GM21786 (cell line): ENCODE measurements at regions not wholly inside any gene's neighbourhood (a gene's known extent, or its start where the extent isn't known, plus 50 kb on each side); places are given as distances from the start of the nearest gene placed in this dataset.
"Not testable (repeated sequence)": the region's sequence is repeated elsewhere in the genome, so short reads cannot be mapped to it uniquely, and the experiment has no call there.

Experiments
- ATAC-seq: cut with Tn5 transposase; IDR thresholded peaks from one replicate; pipeline ENCODE4 v1.9.1; 2021; ENCODE audit not compliant: unreplicated experiment

DNA sequence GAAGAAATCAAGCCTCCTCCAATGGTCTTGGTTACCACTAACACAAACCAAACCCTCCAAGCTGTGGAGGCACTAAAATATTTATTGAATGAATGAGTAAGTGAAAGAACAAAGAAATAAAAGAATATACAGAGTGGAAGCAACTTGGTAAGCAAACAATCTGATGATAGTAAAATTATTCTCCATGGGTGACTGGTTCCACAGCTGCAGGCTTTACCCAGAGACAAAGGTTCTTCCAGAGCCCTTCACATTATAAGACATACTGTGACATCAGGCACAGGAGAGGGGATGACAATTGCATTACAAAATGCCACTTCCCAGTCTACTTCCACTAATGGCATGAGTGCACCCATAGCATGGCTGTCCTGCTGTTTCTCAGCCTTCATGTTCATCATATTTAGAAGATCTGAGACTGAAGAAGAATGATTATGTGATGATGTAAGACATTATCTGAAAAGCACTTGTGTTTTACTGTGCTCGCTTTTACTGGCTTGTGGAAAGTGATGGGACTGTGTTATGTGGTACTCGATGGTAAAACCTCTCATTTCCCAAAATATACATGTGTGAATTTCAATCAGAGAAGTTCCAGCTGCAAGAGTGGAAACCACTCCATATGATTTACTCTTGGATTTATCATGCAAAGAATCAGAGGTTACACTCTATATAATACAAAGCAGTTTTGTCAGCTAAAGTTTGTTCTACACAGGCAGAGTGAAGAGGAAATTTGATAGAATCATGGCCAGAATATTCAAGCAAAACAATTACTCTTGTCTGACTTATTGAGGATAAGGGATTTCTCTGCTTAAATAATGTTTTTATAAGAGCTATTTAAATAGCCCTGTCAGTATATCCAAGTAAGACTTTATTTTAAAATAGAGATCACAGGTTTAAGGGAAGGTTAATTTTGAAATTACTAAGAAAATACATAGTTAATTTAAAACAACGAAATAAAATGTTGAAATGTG is 220.2 kb upstream of the NBEA start:
- no peak for ATAC-seq

- ATAC-seq: no peak
These were observed 219.1 kb upstream of the NBEA start for GRCh38 chr13:34722922-34723321.

DNA sequence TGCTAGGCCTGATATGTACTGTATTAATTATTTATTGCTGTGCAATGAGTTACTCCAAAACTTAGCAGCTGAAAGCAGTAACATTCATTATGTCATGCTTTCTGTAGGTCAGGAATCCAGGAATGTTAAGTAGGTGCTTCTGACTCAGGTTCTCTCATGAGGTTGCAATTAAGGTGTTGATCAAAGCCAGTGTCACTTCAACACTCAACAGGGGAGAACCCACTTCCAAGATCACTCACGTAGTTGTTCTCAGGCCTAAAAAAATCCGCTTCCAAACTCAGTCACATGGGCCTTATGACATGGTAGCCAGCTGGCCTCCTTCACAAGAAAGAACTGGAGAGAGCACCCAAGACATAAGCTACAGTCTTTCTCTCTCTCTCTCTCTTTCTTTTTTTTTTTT is 211.1 kb upstream of the NBEA start:
- no peak for ATAC-seq

DNA sequence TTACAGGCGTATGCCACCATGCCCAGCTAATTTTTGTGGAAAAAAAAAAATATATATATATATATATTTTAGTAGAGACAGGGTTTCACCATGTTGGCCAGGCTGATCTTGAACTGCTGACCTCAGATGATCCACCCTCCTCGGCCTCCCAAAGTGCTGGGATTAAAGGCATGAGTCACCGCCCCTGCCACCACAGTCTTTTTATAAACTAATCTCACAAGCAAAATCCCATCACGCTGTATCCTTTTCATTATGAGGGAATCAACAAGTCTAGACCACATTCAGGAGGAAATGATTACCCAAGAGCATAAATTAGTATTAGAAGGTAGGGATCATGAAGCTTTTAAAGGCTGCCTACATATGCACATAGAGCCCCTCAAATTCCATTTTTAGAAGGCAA is 210.6 kb upstream of the NBEA start:
- no peak for ATAC-seq

DNA sequence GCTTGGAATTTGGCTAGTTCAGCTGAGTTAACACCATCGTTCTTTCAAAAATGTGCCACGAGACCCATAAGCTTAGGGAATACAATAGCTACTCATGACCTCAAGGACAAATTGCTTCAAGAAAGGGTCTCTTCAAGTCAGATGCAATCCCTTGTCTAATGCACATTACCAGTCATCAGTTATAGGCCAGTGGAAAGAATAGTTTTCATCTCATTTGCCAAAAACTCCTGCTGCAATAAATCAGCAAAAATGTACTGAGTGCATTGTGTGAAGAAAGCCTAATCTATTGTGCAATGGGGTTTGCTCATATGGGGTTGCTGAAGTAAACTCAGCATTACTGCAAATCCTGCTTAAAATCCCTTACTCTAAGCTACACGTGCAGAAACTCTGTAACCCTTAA is 208.3 kb upstream of the NBEA start:
- no peak for ATAC-seq

- no peak for ATAC-seq
These were observed 207.1 kb upstream of the NBEA start for GRCh38 chr13:34734932-34735331.

GRCh38 chr13:34738254-34738992 is 203.6 kb upstream of the NBEA start:
- no peak for ATAC-seq

DNA sequence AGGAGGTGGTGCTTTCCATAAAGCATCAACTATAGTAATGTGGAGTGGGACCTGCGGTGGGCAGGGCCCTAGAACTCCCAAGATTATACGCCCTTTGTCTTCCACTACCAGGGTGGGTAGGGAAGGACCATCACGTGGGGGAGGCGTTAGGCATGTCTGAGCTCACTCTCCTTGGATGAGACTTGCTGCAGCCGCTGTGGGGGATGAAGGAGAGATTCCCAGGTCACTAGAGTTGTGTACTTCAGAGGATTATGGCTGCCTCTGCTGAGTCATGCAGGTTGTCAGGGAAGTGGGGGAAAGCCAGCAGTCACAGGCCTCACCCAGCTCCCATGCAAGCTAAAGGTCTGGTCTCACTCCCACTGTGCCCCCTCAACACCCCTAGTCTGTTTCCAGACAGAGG is 195.0 kb upstream of the NBEA start:
- not testable (repeated sequence) for ATAC-seq

- no peak for ATAC-seq
These were observed 194.6 kb upstream of the NBEA start for GRCh38 chr13:34747507-34747906.

DNA sequence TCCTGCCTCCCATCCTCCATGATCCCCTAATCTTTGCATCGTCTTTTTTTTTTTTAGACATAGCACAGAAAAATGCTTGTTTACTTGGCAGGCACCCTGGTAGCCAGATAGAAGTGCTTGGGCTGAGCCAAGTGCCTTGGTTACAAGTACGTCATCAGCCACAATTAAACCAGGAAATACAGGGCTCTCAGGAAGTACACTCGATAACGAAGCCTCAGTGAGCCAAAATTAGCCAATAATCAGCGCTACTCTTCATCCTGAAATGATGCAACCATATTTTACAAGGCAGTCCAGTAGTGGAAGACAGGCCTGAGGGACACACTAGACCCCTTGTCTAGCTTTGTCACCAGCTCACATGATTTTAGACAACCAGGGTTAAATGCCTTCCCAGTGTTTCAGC is 194.0 kb upstream of the NBEA start:
- peak; percentile 37 for ATAC-seq

DNA sequence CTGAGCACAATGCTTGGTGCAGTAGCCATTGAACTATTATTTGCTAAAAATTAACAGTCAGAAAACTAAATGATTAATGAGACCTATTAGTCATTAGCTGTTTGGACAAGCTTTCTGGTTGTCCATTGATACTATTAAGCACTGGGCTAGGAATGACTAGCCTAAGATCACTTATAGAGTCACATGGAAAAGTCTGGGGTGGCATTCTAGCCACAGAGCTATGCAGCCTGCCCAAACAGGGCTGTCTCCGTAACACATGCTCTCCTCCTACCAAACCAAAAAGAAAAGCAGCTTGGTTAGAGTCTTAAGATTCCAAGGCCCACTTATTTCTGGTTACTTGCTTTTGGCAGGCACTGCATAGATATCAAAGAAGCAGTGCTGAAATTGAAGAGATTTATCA is 193.5 kb upstream of the NBEA start:
- ATAC-seq: no peak

DNA sequence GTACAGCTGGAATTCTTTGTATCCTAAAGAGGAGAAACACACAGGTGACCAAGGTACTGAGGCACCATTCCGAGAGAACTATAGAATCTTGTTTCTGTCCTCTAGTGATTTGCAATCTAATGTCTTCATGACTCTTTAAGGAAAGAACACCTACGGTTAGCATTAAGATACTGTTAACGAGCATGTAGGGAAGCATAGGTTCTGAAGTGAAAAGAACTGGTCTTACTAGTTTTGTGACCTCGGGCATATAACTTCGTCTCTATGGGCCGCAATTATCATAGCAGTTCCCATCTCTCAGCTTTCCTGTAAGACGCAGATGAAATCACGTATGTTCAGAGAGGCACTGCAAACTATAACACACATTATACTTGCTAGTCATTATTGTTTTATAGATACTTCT is 193.0 kb upstream of the NBEA start:
- ATAC-seq: no peak

DNA sequence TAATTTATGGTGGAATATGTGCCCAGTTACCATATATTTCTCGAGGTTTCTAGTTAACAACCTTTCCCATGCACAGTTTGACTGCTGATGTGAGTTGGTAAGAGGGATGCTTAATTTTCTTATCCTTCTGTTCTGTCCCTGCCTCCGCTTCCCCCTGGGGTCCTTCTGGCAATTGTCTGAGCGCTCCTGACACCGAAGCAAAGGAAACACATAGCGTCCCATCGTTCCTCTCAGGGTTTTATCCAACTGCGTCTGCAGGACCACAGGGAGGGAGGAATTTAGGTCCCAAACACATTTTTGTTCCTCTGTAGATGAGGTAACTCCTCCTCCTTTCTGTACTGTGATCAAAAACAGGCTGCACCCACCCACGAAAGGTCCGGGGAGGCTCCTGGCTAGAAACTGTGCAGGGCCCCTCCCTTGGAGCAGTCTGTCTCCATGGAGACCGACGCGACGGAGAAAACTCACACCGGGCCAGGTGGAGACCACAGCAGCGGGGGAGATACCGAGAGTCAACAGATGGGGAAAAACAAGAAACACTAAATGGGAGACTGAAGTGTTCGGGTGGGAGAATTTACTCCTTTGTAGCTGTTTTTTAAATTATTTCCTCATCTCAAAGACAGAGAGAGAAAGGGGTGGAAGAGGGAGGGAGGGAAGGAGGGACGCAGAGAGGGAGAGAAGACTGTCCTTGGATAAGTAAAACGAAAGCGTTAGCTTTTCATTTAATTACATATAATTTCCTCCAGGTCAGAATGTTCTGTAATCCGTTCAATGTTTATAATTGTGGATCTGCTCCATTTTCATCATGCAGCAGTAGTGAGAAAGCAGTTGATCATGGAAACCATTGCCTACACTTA is 191.8 kb upstream of the NBEA start:
- peak; percentile 54 for ATAC-seq

- ATAC-seq: no peak
These were observed 191.0 kb upstream of the NBEA start for GRCh38 chr13:34751044-34751443.

DNA sequence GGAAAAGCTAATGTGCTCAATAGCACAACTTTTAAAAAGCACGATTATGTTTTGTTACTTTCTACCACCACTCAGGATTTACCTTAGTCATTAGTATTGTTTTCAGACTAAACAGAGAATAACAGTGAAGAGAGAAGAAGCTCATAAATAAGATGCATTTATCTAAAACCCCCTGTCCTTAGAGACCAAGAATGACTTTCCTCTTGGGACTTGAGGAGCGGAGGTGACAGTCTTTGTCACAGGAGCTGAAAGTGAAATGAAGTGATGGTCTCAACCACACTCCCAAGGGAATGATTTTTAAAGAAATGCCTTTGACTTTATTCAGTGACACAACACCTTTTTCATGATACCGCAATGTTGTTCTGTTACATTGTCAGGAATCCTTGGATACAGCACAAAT is 190.6 kb upstream of the NBEA start:
- peak; percentile 52 for ATAC-seq

- no peak for ATAC-seq
These were observed 189.6 kb upstream of the NBEA start for GRCh38 chr13:34752283-34752960.

- ATAC-seq: no peak
These were observed 185.9 kb upstream of the NBEA start for GRCh38 chr13:34756136-34756535.

DNA sequence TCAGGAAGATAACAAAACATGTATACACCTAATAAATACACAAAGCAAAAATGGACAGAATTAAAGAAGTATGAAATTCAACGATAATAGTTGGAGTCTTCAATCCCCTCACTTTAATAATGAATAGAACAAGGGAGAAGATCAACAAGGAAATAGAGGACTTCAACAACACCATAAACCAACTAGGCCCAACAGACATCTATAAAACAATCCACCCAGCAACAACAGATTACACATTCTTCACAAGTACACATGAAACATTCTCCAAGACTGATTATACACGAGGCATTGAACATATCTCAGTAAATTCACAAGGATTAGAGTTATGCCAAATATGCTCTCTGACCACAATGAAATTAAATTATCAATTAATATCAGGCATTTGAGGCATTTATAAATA is 185.5 kb upstream of the NBEA start:
- no peak for ATAC-seq

- no peak for ATAC-seq
These were observed 184.6 kb upstream of the NBEA start for GRCh38 chr13:34757441-34757840.

GRCh38 chr13:34758628-34759027 is 183.4 kb upstream of the NBEA start:
- ATAC-seq: no peak

- ATAC-seq: no peak
These were observed 179.8 kb upstream of the NBEA start for GRCh38 chr13:34762312-34762711.
